GM23338 (cell line): ENCODE measurements at regions not wholly inside any gene's neighbourhood (a gene's known extent, or its start where the extent isn't known, plus 50 kb on each side); places are given as distances from the start of the nearest gene placed in this dataset.

ENCODE experiments used
- ATAC-seq: fragments of 200-7000 bp; cut with Tn5 transposase; 3 replicates; pipeline ENCODE4 v1.9.1; 2020
- DNase-seq: peaks from one replicate; pipeline ENCODE4 v3.0.0-alpha.2; 2015; ENCODE audit warnings: low spot score
- H2AFZ ChIP-seq: fragments of 200-600 bp; sonication (generic); 2 replicates; pipeline ENCODE4 v1.8.0; 2016; ENCODE audit warnings: antibody characterized with exemption, mild to moderate bottlenecking, moderate library complexity
- H3F3A ChIP-seq: fragments of 200-600 bp; sonication (generic); replicated peaks from 2 replicates; pipeline ENCODE4 v1.8.0; 2017; ENCODE audit warnings: antibody characterized with exemption, mixed run types, low read depth
- H3K27ac ChIP-seq: fragments of 200-600 bp; sonication (generic); 2 replicates; pipeline ENCODE4 v1.6.1; 2016; ENCODE audit warnings: low read depth
- H3K27me3 ChIP-seq: fragments of 200-600 bp; sonication (generic); 2 replicates; pipeline ENCODE4 v1.8.0; 2016; ENCODE audit warnings: mild to moderate bottlenecking, mixed run types, moderate library complexity; ENCODE audit not compliant: insufficient read depth
- H3K36me3 ChIP-seq: fragments of 200-600 bp; sonication (generic); 2 replicates; pipeline ENCODE4 v1.8.0; 2016; ENCODE audit warnings: mild to moderate bottlenecking; ENCODE audit not compliant: insufficient read depth
- H3K4me1 ChIP-seq: fragments of 200-600 bp; sonication (generic); 2 replicates; pipeline ENCODE4 v1.8.0; 2016; ENCODE audit warnings: mild to moderate bottlenecking, moderate library complexity; ENCODE audit not compliant: insufficient read depth
- H3K4me2 ChIP-seq: fragments of 200-600 bp; sonication (generic); 2 replicates; pipeline ENCODE4 v1.7.1; 2017; ENCODE audit warnings: mixed run types
- H3K4me3 ChIP-seq: fragments of 200-600 bp; sonication (generic); 2 replicates; pipeline ENCODE4 v1.6.1; 2016; ENCODE audit warnings: mixed run types
- H3K79me2 ChIP-seq: fragments of 200-600 bp; sonication (generic); replicated peaks from 2 replicates; pipeline ENCODE4 v1.8.0; 2017; ENCODE audit warnings: mild to moderate bottlenecking; ENCODE audit not compliant: insufficient read depth
- H3K9me2 ChIP-seq: fragments of 200-600 bp; sonication (generic); 2 replicates; pipeline ENCODE4 v1.8.0; 2017; ENCODE audit not compliant: insufficient read depth
- H4K20me1 ChIP-seq: fragments of 200-600 bp; sonication (generic); replicated peaks from 2 replicates; pipeline ENCODE4 v1.8.0; 2017; ENCODE audit warnings: mild to moderate bottlenecking; ENCODE audit not compliant: insufficient read depth
- H3K27ac Mint-ChIP-seq: 2 replicates; pipeline ENCODE4 v1.8.0; 2020; ENCODE audit warnings: inconsistent platforms, mild to moderate bottlenecking, moderate library complexity, mixed read lengths
- H3K27me3 Mint-ChIP-seq: 3 replicates; pipeline ENCODE4 v1.8.0; 2022; ENCODE audit warnings: low read depth, mild to moderate bottlenecking, moderate library complexity, mixed read lengths, inconsistent platforms; ENCODE audit not compliant: insufficient read depth, poor library complexity
- H3K36me3 Mint-ChIP-seq: 3 replicates; pipeline ENCODE4 v1.8.0; 2021; ENCODE audit warnings: low read depth, mild to moderate bottlenecking, inconsistent platforms, moderate library complexity, mixed read lengths
- H3K4me1 Mint-ChIP-seq: 3 replicates; pipeline ENCODE4 v1.8.0; 2020; ENCODE audit warnings: mild to moderate bottlenecking, inconsistent platforms, mixed read lengths
- H3K4me3 Mint-ChIP-seq: 3 replicates; pipeline ENCODE4 v1.8.0; 2021; ENCODE audit warnings: moderate library complexity, mild to moderate bottlenecking, inconsistent platforms, mixed read lengths
- H3K9me3 Mint-ChIP-seq: 3 replicates; pipeline ENCODE4 v1.8.0; 2020; ENCODE audit warnings: moderate library complexity, mild to moderate bottlenecking, inconsistent platforms, mixed read lengths
- CREB1 ChIP-seq: fragments of 250-450 bp; sonication (Bioruptor Pico); IDR thresholded peaks from 2 replicates; pipeline ENCODE4 v1.5.0; 2020; ENCODE audit warnings: low read depth, mild to moderate bottlenecking, moderate library complexity
- EZH2 ChIP-seq: fragments of 200-600 bp; sonication (generic); IDR thresholded peaks from one replicate; pipeline ENCODE4 v1.8.0; 2017; ENCODE audit warnings: antibody characterized with exemption, mild to moderate bottlenecking, low read depth; ENCODE audit not compliant: unreplicated experiment
- EZH2phosphoT487 ChIP-seq: fragments of 200-600 bp; sonication (generic); IDR thresholded peaks from one replicate; pipeline ENCODE4 v1.8.1; 2018; ENCODE audit warnings: antibody characterized with exemption; ENCODE audit not compliant: unreplicated experiment
- JUNB ChIP-seq: IDR thresholded peaks from one replicate; pipeline ENCODE4 v1.6.1; 2016; ENCODE audit warnings: antibody characterized with exemption; ENCODE audit not compliant: unreplicated experiment
- NANOG ChIP-seq: IDR thresholded peaks from 2 replicates; pipeline ENCODE4 v1.6.1; 2016; ENCODE audit warnings: antibody characterized with exemption, borderline replicate concordance
- POLR2AphosphoS5 ChIP-seq: IDR thresholded peaks from 2 replicates; pipeline ENCODE4 v1.6.1; 2016; ENCODE audit warnings: antibody characterized with exemption, low read depth
- REST ChIP-seq: IDR thresholded peaks from one replicate; pipeline ENCODE4 v1.6.1; 2018; ENCODE audit warnings: antibody characterized with exemption; ENCODE audit not compliant: unreplicated experiment
- STAT1 ChIP-seq: IDR thresholded peaks from one replicate; pipeline ENCODE4 v1.6.1; 2016; ENCODE audit warnings: antibody characterized with exemption; ENCODE audit not compliant: unreplicated experiment
- ZNF114 ChIP-seq: fragments of 250-450 bp; sonication (Bioruptor Pico); IDR thresholded peaks from 2 replicates; pipeline ENCODE4 v1.5.0; 2020; ENCODE audit warnings: mild to moderate bottlenecking, moderate library complexity
- ZNF331 ChIP-seq: fragments of 250-450 bp; sonication (Bioruptor Pico); IDR thresholded peaks from 2 replicates; pipeline ENCODE4 v1.5.0; 2020; ENCODE audit warnings: low read depth, mild to moderate bottlenecking, moderate library complexity
- TF ChIP-seq, protein P1 (sequence below), 2 experiments: fragments of 200-600 bp in 1 of 2; sonication (generic) in 1 of 2; conservative IDR thresholded peaks; 2 replicates each; pipeline versions ENCODE4 v1.5.1 to v1.6.1; 2016 to 2017; ENCODE audit warnings: antibody characterized with exemption in 2 of 2, low read depth in 2 of 2, mild to moderate bottlenecking in 2 of 2, moderate library complexity in 1 of 2
- TF ChIP-seq, protein P2 (sequence below): IDR thresholded peaks from 2 replicates; pipeline ENCODE4 v1.6.1; 2016; ENCODE audit warnings: antibody characterized with exemption
- TF ChIP-seq, protein P3 (sequence below): fragments of 250-450 bp; sonication (Bioruptor Pico); IDR thresholded peaks from 2 replicates; pipeline ENCODE4 v1.5.0; 2020; ENCODE audit warnings: mild to moderate bottlenecking, moderate library complexity

- Histone ChIP-seq H3K9me2 (no peaks in the 10 kb centered on the region), H3K4me2 (no peak overlapping the region), H3K79me2 (no peaks in the 10 kb centered on the region), H2AFZ (no peak overlapping the region), H4K20me1 (0 out of 2 replicates have a peak, but pooled peaks cover 3% of the 10 kb centered on the region), H3K4me3 (no peak overlapping the region), H3K36me3 (no peaks in the 10 kb centered on the region), H3K27ac (no peak overlapping the region), H3F3A (no peaks in the 10 kb centered on the region; the same call in 1 of the 2 replicates), H3K27me3 (peaks cover 58% of the 10 kb centered on the region), H3K4me1 (peaks cover 5% of the 10 kb centered on the region)
- Mint-ChIP-seq H3K4me3 (no peak overlapping the region), H3K36me3 (no peaks in the 10 kb centered on the region), H3K9me3 (no peaks in the 10 kb centered on the region), H3K4me1 (peaks cover 14% of the 10 kb centered on the region), H3K27ac (no peak overlapping the region), H3K27me3 (peaks cover 39% of the 10 kb centered on the region)
- TF ChIP-seq, protein P1, sequence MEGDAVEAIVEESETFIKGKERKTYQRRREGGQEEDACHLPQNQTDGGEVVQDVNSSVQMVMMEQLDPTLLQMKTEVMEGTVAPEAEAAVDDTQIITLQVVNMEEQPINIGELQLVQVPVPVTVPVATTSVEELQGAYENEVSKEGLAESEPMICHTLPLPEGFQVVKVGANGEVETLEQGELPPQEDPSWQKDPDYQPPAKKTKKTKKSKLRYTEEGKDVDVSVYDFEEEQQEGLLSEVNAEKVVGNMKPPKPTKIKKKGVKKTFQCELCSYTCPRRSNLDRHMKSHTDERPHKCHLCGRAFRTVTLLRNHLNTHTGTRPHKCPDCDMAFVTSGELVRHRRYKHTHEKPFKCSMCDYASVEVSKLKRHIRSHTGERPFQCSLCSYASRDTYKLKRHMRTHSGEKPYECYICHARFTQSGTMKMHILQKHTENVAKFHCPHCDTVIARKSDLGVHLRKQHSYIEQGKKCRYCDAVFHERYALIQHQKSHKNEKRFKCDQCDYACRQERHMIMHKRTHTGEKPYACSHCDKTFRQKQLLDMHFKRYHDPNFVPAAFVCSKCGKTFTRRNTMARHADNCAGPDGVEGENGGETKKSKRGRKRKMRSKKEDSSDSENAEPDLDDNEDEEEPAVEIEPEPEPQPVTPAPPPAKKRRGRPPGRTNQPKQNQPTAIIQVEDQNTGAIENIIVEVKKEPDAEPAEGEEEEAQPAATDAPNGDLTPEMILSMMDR (conservative IDR thresholded peaks at IDR 0.05; ENCODE audit: low read depth in 2 of 2): no peak
- TF ChIP-seq STAT1 (no peak), EZH2 (no peak), EZH2phosphoT487 (no peak), CREB1 (CRISPR knock-in tag) (no peak), REST (no peak), JUNB (no peak), ZNF331 (no peak), ZNF114 (CRISPR knock-in tag) (no peak), NANOG (no peak), POLR2AphosphoS5 (no peak)
- TF ChIP-seq, protein P2, sequence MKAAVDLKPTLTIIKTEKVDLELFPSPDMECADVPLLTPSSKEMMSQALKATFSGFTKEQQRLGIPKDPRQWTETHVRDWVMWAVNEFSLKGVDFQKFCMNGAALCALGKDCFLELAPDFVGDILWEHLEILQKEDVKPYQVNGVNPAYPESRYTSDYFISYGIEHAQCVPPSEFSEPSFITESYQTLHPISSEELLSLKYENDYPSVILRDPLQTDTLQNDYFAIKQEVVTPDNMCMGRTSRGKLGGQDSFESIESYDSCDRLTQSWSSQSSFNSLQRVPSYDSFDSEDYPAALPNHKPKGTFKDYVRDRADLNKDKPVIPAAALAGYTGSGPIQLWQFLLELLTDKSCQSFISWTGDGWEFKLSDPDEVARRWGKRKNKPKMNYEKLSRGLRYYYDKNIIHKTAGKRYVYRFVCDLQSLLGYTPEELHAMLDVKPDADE: no peak
- TF ChIP-seq, protein P3, sequence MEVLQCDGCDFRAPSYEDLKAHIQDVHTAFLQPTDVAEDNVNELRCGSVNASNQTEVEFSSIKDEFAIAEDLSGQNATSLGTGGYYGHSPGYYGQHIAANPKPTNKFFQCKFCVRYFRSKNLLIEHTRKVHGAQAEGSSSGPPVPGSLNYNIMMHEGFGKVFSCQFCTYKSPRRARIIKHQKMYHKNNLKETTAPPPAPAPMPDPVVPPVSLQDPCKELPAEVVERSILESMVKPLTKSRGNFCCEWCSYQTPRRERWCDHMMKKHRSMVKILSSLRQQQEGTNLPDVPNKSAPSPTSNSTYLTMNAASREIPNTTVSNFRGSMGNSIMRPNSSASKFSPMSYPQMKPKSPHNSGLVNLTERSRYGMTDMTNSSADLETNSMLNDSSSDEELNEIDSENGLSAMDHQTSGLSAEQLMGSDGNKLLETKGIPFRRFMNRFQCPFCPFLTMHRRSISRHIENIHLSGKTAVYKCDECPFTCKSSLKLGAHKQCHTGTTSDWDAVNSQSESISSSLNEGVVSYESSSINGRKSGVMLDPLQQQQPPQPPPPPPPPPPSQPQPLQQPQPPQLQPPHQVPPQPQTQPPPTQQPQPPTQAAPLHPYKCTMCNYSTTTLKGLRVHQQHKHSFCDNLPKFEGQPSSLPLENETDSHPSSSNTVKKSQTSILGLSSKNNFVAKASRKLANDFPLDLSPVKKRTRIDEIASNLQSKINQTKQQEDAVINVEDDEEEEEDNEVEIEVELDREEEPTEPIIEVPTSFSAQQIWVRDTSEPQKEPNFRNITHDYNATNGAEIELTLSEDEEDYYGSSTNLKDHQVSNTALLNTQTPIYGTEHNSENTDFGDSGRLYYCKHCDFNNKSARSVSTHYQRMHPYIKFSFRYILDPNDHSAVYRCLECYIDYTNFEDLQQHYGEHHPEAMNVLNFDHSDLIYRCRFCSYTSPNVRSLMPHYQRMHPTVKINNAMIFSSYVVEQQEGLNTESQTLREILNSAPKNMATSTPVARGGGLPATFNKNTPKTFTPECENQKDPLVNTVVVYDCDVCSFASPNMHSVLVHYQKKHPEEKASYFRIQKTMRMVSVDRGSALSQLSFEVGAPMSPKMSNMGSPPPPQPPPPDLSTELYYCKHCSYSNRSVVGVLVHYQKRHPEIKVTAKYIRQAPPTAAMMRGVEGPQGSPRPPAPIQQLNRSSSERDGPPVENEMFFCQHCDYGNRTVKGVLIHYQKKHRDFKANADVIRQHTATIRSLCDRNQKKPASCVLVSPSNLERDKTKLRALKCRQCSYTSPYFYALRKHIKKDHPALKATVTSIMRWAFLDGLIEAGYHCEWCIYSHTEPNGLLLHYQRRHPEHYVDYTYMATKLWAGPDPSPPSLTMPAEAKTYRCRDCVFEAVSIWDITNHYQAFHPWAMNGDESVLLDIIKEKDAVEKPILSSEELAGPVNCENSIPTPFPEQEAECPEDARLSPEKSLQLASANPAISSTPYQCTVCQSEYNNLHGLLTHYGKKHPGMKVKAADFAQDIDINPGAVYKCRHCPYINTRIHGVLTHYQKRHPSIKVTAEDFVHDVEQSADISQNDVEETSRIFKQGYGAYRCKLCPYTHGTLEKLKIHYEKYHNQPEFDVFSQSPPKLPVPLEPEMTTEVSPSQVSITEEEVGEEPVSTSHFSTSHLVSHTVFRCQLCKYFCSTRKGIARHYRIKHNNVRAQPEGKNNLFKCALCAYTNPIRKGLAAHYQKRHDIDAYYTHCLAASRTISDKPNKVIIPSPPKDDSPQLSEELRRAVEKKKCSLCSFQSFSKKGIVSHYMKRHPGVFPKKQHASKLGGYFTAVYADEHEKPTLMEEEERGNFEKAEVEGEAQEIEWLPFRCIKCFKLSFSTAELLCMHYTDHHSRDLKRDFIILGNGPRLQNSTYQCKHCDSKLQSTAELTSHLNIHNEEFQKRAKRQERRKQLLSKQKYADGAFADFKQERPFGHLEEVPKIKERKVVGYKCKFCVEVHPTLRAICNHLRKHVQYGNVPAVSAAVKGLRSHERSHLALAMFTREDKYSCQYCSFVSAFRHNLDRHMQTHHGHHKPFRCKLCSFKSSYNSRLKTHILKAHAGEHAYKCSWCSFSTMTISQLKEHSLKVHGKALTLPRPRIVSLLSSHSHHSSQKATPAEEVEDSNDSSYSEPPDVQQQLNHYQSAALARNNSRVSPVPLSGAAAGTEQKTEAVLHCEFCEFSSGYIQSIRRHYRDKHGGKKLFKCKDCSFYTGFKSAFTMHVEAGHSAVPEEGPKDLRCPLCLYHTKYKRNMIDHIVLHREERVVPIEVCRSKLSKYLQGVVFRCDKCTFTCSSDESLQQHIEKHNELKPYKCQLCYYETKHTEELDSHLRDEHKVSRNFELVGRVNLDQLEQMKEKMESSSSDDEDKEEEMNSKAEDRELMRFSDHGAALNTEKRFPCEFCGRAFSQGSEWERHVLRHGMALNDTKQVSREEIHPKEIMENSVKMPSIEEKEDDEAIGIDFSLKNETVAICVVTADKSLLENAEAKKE: no peak
- DNase-seq: no peak
- no peak for ATAC-seq
These were observed 58.2 kb upstream of the POLR1H start for GRCh38 chr6:30002871-30003270.
